B cell (primary cell): ENCODE measurements at regions not wholly inside any gene's neighbourhood (a gene's known extent, or its start where the extent isn't known, plus 50 kb on each side); places are given as distances from the start of the nearest gene placed in this dataset.

Experiments used
- CTCF ChIP-seq: fragments of 200-600 bp; IDR thresholded peaks from one replicate; pipeline ENCODE4 v1.8.0; 2022; ENCODE audit warnings: antibody characterized with exemption, mild to moderate bottlenecking
- EZH2 ChIP-seq: IDR thresholded peaks from 2 replicates; pipeline ENCODE4 v1.6.1; 2012; ENCODE audit warnings: borderline replicate concordance, low read depth, mild to moderate bottlenecking, moderate library complexity, low read length; ENCODE audit not compliant: insufficient read depth, poor library complexity, severe bottlenecking

DNA sequence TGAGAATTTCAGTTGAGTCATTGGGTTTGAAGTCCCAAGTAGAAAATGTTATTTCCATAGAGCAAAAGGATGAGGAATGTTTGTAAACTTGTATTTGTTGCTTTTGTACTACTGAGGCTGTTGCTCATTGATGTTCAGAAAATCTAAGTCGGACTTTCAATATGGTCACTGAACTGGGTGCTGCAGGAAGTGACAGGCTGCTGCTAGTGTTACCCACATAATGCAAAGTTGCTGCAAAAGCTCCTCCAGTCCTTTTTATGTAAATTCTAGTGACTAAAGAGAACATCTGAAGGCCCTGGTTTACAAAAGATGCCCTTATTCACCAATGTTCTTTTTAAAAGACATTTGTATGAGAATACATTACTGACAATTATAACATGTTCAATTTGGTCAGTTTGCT lies 131.1 kb upstream of the FAM98A start:
- TF ChIP-seq CTCF (no peak), EZH2 (no peak)
